ENCODE measurements at regions not wholly inside any gene's neighbourhood (a gene's known extent, or its start where the extent isn't known, plus 50 kb on each side); places are given as distances from the start of the nearest gene placed in this dataset.

DNA sequence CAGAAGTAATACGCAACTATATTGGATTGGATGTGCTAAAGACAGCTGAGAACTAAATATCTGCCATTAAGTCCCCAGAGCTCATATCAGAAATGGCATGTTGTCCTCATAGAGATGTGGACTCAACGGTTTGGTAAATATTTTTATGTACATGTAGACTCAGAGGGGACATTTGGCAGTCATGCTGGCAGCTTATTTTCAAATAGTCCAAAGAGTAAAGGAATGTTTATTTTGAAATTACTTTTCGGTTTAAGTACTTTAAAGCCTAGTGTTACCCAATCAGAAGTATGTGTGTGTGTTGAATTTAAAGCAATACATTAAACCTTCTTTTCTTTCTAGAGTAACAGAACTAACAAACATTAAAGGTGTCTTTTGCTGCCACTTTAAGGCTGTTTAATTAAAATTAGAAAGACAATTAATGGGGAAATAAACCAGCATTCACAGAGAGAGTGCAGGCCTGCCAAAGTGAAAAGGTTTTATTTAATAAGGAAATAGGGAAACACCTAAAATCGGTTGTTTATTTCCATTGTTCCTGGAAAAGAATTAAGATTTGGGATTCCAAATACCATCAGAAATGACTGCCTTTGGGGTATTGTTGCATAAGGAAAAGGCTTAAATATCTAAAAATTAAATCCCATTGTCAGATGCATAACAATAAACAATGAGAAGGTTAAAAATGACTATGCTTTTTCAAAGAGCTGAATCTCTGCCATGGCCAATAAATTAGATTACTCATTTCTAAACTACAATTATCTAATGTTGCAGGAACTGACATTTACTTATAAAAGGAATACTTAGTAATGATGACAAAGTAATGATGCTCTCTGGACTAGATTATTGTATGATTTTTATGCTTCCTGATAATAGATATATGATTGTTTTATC lies 113.4 kb upstream of the AHR start:
- DNase-seq, result no peak

DNA sequence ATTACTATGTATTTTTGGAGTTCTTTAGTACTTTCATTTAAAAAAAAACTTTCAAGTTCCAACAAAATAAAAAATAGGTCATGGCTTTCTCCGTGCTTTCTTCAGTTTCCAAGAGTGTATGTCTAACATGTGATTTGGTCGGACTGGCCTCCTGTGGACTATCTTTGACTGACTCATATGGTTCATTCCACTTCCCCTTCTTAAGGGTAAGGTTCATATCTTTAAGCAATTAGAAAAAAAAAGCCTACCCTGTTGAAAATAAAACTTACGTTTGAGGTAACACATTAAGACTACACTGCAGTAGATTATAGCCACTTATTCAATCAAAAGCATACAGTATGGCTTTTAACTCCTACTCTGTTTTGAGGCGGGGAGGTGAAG lies 112.8 kb upstream of the AHR start:
- DNase-seq, result no peak

DNA sequence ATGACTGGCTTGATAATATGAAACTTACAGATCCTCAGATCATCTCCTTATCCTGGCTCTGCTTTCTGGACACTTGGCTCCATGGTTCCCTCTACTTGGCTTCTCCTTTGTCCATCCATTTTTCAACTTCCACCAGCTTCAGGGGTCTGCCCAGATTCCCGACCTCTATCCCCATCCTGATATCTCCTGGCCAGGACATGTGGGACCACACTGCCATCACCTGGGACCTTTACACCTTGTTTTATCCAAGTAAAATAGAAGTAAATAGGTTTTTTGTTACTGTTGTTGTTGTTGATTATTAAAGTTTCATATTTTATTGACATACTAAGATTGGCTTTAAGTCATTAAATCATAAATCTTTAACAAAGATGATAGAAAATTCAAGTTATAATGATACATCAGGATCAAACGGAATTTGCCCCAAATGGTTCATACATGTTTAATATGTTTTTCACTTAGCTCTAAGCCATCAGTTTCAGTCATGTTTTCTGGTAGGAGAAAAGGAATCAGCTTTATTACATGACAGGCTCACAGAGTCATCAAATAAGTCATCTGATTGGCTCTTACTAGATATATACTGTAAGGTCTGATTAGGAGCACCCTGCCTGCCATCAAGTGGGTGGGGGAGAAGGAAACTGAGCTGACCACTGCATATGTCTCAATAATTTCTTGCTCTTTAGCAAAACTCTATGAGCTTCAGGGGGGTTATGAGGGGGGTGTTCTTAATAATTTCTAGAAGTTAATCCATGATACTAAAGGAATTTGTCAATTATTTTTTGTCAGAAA lies 111.5 kb upstream of the AHR start:
- DNase-seq, result no peak

DNA sequence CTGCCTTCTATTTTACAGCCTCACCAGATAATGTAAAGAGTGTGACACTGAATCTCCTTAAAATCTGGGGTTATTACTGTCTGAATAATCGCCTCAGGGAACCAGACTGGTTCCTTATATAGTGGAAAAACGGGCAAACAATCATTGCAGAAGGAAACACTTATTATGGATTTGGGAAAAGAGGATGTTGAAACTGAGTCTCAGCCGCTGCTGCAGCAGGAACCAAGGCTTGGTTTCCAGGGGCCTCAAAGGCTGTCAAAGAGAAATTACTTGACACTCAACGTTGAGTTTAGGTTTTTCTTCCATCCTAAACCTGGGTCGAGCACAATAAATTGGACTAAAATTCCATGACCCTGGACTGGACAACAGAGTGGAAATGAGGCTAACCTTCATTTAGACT lies 103.8 kb upstream of the AHR start:
- no peak for DNase-seq

DNA sequence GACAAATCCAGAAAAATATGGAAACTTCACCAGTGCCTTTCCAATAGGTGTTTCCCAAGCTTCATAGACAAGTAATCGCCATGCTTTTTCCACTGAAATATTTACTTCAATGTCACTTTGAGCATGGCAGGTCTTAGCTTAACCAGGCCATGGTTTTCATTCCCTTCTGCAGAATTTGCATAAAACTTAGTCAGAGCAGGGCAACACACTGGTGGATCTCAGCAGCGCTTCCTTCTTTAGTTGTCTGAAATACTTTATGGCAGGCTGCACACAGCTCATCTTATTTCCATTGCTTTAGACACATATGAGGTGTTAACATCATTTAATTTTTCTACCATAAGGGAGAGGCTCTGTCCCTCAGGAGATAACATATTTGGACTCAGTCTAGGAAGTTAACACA lies 102.9 kb upstream of the AHR start:
- DNase-seq, result no peak

DNA sequence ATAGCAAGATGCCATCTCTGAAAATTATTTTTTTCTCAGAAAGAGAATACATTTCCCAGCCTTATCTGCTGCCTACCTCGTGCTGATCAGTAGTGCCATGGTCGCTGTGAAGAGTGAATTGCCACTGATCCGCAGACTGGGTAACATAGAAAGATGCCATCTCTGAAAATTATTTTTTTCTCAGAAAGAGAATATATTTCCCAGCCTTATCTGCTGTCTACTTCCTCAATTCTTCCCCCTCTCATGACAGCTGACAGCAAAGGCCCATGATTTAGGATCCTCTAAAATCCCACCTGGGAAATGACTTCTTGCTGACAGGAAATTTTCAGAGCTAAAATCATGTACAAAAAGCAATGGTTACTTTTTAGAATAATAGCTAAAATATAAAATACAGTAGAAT lies 92.5 kb upstream of the AHR start:
- no peak for DNase-seq

DNA sequence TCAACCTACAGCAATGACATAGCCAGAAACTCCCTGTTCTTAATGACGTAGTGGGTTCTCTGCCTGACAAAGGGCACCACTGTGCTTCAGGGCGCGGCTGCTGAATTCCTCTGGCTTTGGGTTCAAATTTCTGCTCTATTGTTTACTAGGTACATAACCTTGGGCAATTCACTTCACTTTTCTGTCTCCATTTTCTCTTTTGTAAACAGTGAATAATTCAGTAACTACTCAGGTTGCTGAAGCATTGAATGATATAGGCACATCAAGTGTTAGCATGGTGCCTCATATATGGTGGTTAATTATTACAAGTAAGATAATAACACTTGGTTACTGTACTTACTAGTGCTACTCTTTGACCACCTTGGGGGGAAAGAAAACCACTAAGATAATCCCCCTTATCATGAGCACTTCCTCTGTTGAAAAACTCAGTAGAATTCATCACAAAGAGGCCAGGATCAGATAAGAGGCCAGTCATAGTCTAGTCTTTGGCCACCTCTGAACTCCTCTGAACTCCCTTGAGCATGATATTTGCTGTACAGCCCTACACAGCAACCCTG lies 92.0 kb upstream of the AHR start:
- no peak for DNase-seq

DNA sequence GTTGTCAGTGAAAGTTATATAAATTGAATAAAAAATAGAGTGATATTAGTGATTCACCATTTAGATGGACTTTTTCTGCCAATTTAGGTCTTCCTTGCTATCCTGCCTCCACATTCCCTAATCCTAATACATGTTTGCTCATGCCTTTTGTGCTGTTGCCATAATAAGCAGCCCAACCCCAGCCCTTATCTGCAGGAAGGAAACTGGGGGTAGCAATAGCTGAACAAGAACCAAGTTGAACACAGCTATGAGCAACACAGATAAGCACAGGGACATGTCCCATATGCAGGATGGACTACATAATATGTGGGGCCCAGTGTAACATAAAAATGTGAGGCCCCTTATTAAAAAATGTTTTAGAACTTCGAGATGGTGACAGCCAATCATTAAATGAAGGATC lies 91.2 kb upstream of the AHR start:
- no peak for DNase-seq

DNA sequence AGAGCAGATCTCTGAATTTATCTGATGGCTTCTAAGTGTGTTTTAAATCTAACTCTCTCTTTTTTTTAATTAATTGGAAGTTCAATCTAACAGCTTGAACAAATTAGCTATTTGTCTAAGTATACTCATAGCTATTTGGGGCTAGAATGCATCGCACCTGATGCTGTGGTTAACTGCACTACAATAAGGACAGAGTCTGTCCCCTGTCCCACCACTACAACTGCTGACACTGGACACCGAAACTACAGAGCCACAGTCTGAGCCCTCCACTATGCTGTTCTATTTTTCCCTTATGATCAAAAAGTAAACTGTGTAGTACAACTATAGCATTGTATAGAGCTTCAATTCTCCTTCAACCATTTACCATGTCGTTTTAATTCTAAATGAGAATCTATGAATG lies 89.4 kb upstream of the AHR start:
- no peak for DNase-seq

DNA sequence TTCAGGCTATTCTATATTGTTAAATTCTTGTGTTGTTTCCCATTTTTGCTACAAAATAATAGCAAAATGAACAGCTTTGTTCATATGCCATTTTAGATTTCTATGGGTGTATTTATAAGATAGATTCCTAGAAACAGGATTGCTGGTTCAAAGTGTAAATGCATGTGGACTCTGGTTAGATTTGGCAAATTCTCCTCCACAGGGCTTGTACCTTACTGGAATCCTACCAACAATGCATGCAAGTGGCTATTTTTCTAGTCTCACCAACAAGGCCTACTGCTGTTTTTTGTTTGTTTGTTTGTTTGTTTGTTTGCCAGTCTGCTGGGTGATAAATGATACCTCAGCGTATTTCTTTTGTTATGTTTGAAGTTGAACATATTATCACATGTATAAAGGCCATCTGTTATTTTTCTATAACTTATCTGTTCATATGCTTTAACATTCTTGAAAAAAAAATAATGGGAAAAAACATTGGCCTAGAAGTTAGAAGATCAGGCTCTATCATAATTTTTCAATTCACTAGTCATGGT lies 87.1 kb upstream of the AHR start:
- no peak for DNase-seq

DNA sequence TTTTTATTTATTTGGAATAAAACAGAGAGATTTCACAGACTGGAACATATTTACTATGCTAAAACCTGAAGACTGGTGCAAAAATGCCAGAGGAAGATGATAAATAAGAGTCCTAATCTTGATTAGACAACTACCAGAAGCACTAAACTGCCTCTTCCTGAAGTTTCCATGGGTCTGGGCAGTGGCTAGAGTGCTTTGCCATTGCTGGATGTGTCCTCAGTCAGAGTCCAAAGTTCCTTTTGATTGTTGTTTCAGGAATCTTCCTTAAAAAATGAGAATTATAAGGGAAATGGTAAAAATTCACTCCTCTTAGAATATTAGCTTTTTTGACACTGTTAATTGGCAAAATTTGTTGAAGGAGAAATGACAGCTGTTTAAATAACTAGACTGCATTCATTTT lies 86.3 kb upstream of the AHR start:
- no peak for DNase-seq

DNA sequence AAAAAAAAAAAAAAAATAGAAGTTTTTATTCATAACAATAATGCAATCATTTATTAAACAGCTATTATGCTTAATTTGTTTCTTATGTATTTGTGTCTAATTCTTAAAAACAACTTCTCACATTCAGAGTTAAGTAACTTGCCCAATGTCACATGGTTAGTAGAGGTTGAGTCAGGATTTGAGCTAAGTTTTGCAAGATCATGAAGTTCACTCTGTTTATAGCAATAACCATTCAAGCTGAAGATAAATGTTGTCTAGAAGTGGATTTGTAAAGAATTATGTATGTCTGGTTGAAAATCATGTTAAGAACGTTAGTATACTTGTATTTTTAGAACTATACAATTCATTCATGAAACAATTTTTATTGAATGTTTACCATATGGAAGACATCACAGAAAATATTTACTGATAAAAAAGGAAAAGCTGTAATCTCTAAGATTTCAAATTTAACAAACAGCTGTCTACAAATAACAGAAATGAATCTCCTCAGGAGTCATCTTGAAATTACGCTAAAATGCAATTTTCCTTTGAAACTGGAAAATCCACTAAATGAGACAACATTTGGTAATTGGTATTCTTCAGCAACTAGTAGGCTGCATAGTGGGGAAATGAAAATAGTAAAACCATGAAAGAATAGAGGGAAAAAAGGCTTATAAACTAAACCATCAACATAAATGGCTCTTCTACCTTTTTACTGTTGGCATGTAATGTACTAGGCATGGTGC lies 70.5 kb upstream of the AHR start:
- DNase-seq, result no peak

DNA sequence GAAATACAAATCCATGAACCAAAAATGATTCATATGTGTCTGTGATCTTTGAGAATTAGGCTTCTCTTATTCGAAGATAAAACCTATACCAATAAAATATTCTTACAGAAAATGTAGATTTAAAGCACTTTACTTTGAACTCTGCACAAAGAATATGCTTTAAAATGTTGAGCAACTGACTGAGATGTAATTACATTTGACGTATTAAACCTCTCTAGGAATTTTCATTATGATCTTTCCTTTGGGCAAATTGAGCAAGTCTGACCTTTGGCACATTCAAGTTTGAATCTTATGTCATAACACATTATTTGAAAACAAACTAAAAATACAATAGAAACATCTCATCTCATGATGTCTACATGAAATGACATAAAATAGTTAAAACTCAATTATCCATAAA lies 69.2 kb upstream of the AHR start:
- DNase-seq, result no peak

DNA sequence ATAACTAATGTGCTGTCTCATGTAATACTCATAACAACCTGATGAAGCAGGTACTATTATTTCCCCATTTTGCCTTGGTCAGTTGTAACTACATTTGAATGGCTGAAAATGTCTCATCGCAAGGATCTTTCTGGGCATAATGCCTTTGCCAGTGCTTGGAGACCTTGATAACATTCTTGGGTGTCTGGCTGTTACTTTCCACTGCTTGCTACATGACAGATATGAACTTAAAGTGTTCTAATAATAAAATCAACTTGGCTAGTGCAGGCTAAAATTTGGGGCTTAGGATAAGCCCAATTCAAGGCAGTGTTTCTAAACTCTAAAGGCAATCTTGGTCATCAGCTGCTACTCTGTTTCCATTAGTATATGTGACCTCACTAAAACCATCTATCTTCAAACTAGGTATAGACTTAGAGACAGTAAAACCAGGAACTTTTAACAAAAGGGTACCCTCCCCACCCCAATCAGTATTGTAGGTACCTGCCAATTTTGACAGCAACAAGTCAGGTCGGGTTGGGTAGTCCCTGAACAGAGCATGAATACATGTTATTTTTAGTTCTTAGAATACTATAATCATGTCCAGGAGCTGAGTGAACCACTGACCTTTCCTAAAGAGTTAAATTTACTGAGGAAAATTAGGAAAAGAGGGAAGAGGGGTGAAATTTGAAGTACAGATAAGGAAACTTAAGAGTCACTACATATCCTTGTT lies 68.2 kb upstream of the AHR start:
- no peak for DNase-seq

DNA sequence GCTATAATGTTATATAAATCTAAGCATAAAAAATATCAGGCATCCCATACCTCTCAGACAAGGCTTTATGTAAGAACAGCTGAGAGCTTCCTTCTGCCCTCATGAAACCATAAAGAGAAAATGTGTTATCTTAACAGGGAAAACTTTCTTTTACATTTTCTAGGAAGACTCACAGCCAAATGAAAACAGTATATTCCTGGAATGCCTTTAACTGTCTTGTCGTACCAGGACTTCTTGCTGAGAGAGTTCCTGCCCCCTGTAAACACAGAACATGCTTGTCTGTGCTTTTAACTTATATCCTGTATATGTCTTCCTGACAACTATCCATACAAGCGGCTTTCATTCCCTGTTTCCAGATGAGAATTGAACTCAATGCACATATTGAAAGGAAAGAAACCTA lies 64.8 kb upstream of the AHR start:
- no peak for DNase-seq

DNA sequence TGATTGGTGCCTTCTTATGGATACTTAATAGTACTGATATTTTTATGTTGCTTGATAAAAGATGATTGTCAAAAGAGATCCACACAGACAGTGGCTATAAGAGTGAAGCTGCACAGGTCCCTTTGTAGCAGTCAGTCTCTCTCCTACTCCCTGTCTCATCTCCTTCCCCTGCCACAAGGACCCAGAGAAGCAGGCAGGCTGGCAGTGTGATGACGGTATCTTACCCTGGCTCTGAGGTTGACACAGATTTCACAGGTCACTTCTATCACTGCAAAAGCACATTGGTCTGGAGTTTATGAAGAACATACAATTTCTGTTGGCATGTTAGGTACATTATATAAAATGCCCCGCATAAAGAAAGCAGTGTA lies 64.4 kb upstream of the AHR start:
- no peak for DNase-seq

DNA sequence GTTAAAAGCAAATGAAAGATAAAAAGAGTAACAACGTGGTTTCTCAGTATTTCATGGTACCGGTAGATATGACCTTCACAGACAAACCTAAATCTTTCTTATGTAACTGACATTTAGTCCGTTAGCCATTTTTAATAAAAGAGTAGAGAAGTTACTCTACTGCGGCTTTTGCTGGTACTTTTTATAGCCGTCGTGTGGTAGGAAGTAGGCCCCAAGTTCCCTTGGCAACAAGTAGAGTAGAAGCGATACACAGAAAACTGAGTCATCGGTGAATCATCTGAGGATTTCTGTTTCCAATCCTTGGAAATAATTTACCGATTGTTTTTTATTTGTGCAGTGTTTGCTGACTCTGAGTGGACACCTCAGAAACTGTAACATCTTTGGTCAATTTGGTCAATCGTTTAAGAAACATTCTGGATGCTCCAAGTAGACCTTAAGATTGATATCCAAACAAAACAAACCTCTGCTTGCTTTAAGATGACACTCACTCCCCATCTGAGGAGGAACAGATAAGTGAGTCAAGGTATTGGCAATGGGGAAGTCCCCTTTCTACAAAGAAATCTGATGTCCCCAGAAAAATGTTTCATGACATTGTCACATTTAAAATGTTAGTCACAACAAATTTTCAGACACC lies 63.9 kb upstream of the AHR start:
- peak; percentile 26 for DNase-seq

DNA sequence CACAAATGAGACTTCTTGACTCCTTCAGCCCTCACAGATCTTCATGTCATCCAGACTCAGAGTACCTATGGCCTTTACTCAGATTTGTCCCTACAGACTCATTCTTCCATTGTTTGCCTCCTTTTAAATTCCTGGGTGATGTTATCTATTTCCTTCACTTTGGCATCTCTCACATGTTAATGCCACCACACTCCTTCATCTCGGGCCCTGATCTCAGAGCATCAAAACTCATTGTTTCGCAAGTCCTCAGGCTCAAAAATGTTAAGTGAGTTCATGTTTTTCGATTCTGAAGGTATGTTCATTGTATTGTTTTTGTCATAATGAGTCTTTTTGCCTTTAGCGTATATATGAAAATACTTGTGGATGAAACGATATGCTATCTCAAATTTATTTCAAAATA lies 62.3 kb upstream of the AHR start:
- DNase-seq, result no peak

DNA sequence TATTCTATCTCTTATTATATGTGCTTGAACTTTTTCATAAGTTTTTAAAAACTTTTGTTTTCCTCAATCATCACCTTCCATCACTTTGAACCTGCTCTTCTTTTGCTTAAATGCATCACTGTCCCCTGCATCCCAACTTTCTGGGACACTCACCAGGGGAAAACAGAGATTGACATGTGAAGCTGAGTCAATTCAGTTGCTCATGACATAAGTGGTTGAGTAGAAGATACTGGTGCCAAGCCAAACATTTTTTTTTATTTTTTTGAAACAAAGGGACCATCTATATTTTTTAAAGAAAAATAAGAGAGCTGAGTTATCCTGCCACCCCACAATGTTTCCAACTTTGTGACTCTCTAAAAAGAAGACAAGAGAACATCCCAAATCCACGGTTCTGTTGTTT lies 61.8 kb upstream of the AHR start:
- no peak for DNase-seq

DNA sequence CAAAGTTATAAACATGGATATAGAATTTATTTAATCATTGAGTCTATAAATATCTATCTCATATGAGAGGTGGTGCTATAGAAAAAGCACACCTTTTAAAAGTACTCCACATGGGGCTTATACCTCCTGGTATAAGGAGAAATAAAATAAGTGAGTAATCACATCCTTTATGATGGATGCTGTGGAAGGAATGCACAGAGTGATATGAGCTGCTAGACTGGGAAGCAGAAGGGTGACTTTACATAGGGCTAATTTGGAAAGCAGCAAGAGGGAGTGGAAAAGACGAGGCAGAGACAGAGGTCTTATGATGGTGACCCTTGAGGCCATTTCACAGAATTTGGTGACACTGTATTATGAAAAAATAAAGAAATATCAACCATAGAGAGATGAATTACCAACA lies 59.4 kb upstream of the AHR start:
- DNase-seq, result no peak

DNA sequence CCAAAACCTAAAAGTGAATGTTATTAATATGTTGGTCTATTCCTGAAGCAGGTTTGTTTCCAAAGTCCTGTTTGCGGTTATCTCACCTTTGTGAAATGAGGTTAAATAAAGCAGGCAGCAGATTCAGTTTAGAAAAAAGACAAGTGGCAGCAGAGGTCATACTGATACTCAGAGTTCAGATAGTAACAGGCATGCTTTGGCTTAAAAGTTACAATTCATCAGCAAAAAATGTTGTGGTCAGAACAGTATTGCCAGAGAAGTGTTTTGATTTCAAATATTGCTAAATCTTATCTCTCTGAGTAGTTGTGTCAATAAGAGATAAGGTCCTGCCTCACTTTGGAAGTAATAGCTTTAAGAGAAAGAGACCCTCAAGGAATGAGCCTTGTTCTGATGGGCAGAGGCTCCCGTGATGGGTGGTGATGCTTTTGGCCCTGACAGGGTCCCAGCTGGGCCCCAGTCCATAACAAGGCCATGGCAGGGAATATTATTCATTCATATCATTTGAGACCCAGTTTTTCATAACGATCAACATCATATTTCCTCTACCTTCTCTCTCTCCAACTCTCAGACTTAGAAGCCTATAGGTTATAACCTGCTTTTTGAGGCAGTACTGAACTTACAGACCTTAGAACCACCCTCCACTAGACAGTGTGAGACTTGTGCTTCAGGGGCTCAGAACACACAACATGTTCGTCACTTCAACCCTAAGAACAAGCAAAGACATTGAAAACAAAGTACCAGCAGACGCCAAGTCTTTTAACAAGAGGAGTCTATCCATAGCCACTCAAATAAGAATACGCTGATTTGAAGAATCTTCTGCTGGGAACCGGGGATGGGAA lies 58.5 kb upstream of the AHR start:
- DNase-seq, result no peak

Data from GOT3 (cell line).